WERI-Rb-1 (cell line): ENCODE measurements at regions not wholly inside any gene's neighbourhood (a gene's known extent, or its start where the extent isn't known, plus 50 kb on each side); places are given as distances from the start of the nearest gene placed in this dataset.

Source experiments
- DNase-seq: peaks from one replicate; pipeline ENCODE4 v3.0.0-alpha.2; 2020
- H3K27ac ChIP-seq: fragments of 250-450 bp; sonication (Bioruptor Pico); 2 replicates; pipeline ENCODE4 v1.5.1; 2020; ENCODE audit warnings: mild to moderate bottlenecking, moderate library complexity
- H3K27me3 ChIP-seq: fragments of 250-450 bp; sonication (Bioruptor Pico); 2 replicates; pipeline ENCODE4 v1.5.1; 2021; ENCODE audit warnings: mild to moderate bottlenecking, low read depth, moderate library complexity; ENCODE audit not compliant: insufficient read depth, severe bottlenecking
- H3K36me3 ChIP-seq: fragments of 250-450 bp; sonication (Bioruptor Pico); 2 replicates; pipeline ENCODE4 v1.5.1; 2020; ENCODE audit warnings: mild to moderate bottlenecking, moderate library complexity
- H3K4me3 ChIP-seq: 2 replicates; pipeline ENCODE4 v1.5.1; 2011; ENCODE audit warnings: low read depth, mild to moderate bottlenecking, control low read depth, low read length
- H3K9me3 ChIP-seq: fragments of 250-450 bp; sonication (Bioruptor Pico); 2 replicates; pipeline ENCODE4 v1.5.1; 2021; ENCODE audit warnings: mild to moderate bottlenecking, moderate library complexity; ENCODE audit not compliant: severe bottlenecking
- CTCF ChIP-seq: IDR thresholded peaks from 2 replicates; pipeline ENCODE4 v1.5.1; 2011; ENCODE audit warnings: low read depth, mild to moderate bottlenecking, control low read depth, inconsistent platforms, low read length

- H3K9me3 ChIP-seq: no peaks in the 10 kb centered on the region
- no peak overlapping the region for H3K4me3 ChIP-seq
- no peaks in the 10 kb centered on the region for H3K27me3 ChIP-seq
- no peak for TF ChIP-seq CTCF
- no peak for DNase-seq
- H3K36me3 ChIP-seq: no peaks in the 10 kb centered on the region
- H3K27ac ChIP-seq: no peak overlapping the region
These were observed 386.6 kb upstream of the DAB2 start for GRCh38 chr5:39811381-39811780.

GRCh38 chr5:39808656-39809055 lies 383.9 kb upstream of the DAB2 start:
- Histone ChIP-seq H3K9me3 (no peaks in the 10 kb centered on the region), H3K27me3 (no peaks in the 10 kb centered on the region), H3K27ac (no peak overlapping the region), H3K4me3 (no peak overlapping the region), H3K36me3 (no peaks in the 10 kb centered on the region)
- TF ChIP-seq CTCF: no peak
- DNase-seq: no peak

- TF ChIP-seq CTCF: no peak
- Histone ChIP-seq H3K36me3 (no peaks in the 10 kb centered on the region), H3K27ac (no peak overlapping the region), H3K9me3 (no peaks in the 10 kb centered on the region), H3K4me3 (no peak overlapping the region), H3K27me3 (no peaks in the 10 kb centered on the region)
- DNase-seq: no peak
These were observed 376.5 kb upstream of the DAB2 start for GRCh38 chr5:39801306-39801705.

GRCh38 chr5:39800042-39800601 lies 375.3 kb upstream of the DAB2 start:
- H3K36me3 ChIP-seq: no peaks in the 10 kb centered on the region
- no peak overlapping the region for H3K4me3 ChIP-seq
- no peak for TF ChIP-seq CTCF
- no peaks in the 10 kb centered on the region for H3K27me3 ChIP-seq
- H3K27ac ChIP-seq: no peak overlapping the region
- DNase-seq: no peak
- H3K9me3 ChIP-seq: no peaks in the 10 kb centered on the region

- no peaks in the 10 kb centered on the region for H3K36me3 ChIP-seq
- no peak for DNase-seq
- H3K27me3 ChIP-seq: no peaks in the 10 kb centered on the region
- no peaks in the 10 kb centered on the region for H3K9me3 ChIP-seq
- H3K27ac ChIP-seq: no peak overlapping the region
- no peak for TF ChIP-seq CTCF
- no peak overlapping the region for H3K4me3 ChIP-seq
These were observed 374.5 kb upstream of the DAB2 start for GRCh38 chr5:39799242-39799641.

- Histone ChIP-seq H3K27ac (no peak overlapping the region), H3K27me3 (no peaks in the 10 kb centered on the region), H3K36me3 (no peaks in the 10 kb centered on the region), H3K9me3 (no peaks in the 10 kb centered on the region), H3K4me3 (no peak overlapping the region)
- no peak for TF ChIP-seq CTCF
- DNase-seq: no peak
These were observed 369.9 kb upstream of the DAB2 start for GRCh38 chr5:39794513-39795210.
